PC-3 (cell line): ENCODE measurements at regions not wholly inside any gene's neighbourhood (a gene's known extent, or its start where the extent isn't known, plus 50 kb on each side); places are given as distances from the start of the nearest gene placed in this dataset.

ENCODE experiments used
- ATAC-seq: fragments of 200-7000 bp; cut with Tn5 transposase; 2 replicates; pipeline ENCODE4 v1.9.1; 2020; ENCODE audit warnings: mild to moderate bottlenecking, moderate library complexity
- BruUV-seq: library from RNA; stranded (reverse); fragments of 400-500 nt; replicated peaks from 2 replicates; lab custom pipeline; 2021; lab: Mats Ljungman, UMichigan
- CTCF ChIA-PET: fragments of 300-600 bp; sonication (Branson Sonifier 250); formaldehyde crosslinking; loops from one replicate; lab custom pipeline; 2022; ENCODE audit warnings: antibody characterized with exemption; lab: Charles Lee
- POLR2A ChIA-PET: fragments of 300-600 bp; sonication (Branson Sonifier 250); formaldehyde crosslinking; loops from one replicate; lab custom pipeline; 2022; ENCODE audit warnings: antibody characterized with exemption; ENCODE audit not compliant: unreplicated experiment; lab: Charles Lee
- DNase-seq: peaks from one replicate; pipeline ENCODE4 v3.0.0-alpha.2; 2015
- H2AFZ ChIP-seq: fragments of 300-600 bp; sonication (generic); 2 replicates; pipeline ENCODE4 v1.6.0; 2016; ENCODE audit warnings: antibody characterized with exemption, low read length
- H3F3A ChIP-seq: fragments of 300-600 bp; sonication (generic); one replicate; pipeline ENCODE4 v1.6.0; 2017; ENCODE audit warnings: antibody characterized with exemption, low read length, control low read depth, mild to moderate bottlenecking; ENCODE audit not compliant: unreplicated experiment
- H3K27ac ChIP-seq: fragments of 300-600 bp; sonication (generic); 2 replicates; pipeline ENCODE4 v1.5.1; 2016; ENCODE audit warnings: mild to moderate bottlenecking, low read length
- H3K27me3 ChIP-seq: fragments of 300-600 bp; sonication (generic); 2 replicates; pipeline ENCODE4 v1.6.1; 2016; ENCODE audit warnings: low read length, mixed read lengths
- H3K36me3 ChIP-seq: fragments of 300-600 bp; sonication (generic); 2 replicates; pipeline ENCODE4 v1.6.1; 2016; ENCODE audit warnings: low read depth, mixed run types, low read length, mixed read lengths
- H3K4me1 ChIP-seq: fragments of 300-600 bp; sonication (generic); 2 replicates; pipeline ENCODE4 v1.5.1; 2016; ENCODE audit warnings: low read length; ENCODE audit not compliant: insufficient read depth
- H3K4me2 ChIP-seq: fragments of 300-600 bp; sonication (generic); 2 replicates; pipeline ENCODE4 v1.6.0; 2016; ENCODE audit warnings: low read length
- H3K4me3 ChIP-seq: fragments of 300-600 bp; sonication (generic); 2 replicates; pipeline ENCODE4 v1.5.1; 2016; ENCODE audit warnings: mild to moderate bottlenecking, low read length, mixed read lengths
- H3K79me2 ChIP-seq: fragments of 300-600 bp; sonication (generic); 2 replicates; pipeline ENCODE4 v1.6.1; 2017; ENCODE audit warnings: low read length, mixed read lengths
- H3K9ac ChIP-seq: fragments of 300-600 bp; sonication (generic); 2 replicates; pipeline ENCODE4 v1.6.0; 2016; ENCODE audit warnings: mild to moderate bottlenecking, low read length
- H3K9me2 ChIP-seq: fragments of 300-600 bp; sonication (generic); replicated peaks from 2 replicates; pipeline ENCODE4 v1.6.1; 2016; ENCODE audit warnings: mixed run types, low read length, mixed read lengths
- H3K9me3 ChIP-seq: fragments of 300-600 bp; sonication (generic); 2 replicates; pipeline ENCODE4 v1.6.1; 2016; ENCODE audit warnings: low read length, mixed read lengths
- H4K20me1 ChIP-seq: fragments of 300-600 bp; sonication (generic); 2 replicates; pipeline ENCODE4 v1.6.1; 2016; ENCODE audit warnings: low read length, mixed read lengths
- CTCF ChIP-seq: fragments of 300-600 bp; sonication (generic); conservative IDR thresholded peaks from 2 replicates; pipeline ENCODE4 v1.5.1; 2017; ENCODE audit warnings: antibody characterized with exemption, low read depth, mild to moderate bottlenecking, low read length
- EZH2 ChIP-seq: fragments of 300-600 bp; sonication (generic); IDR thresholded peaks from one replicate; pipeline ENCODE4 v1.6.1; 2017; ENCODE audit warnings: antibody characterized with exemption, mild to moderate bottlenecking, low read length; ENCODE audit not compliant: unreplicated experiment
- EZH2phosphoT487 ChIP-seq: fragments of 300-600 bp; sonication (generic); IDR thresholded peaks from 2 replicates; pipeline ENCODE4 v1.6.1; 2018; ENCODE audit warnings: mild to moderate bottlenecking, antibody characterized with exemption, low read length, borderline replicate concordance
- intact Hi-C: fragments of 100-400 bp; cut with micrococcal nuclease; formaldehyde crosslinking; loops from 2 replicates; pipeline ENCODE4 v1.9.0; 2023

- DNase-seq (no peak), ATAC-seq (no peak)
- no peak overlapping the region for H3K27ac ChIP-seq
- H3K4me1 ChIP-seq: peaks cover 8% of the 10 kb centered on the region
- H3K79me2 ChIP-seq: no peaks in the 10 kb centered on the region
- intact Hi-C loops: no loop called here
- TF ChIP-seq CTCF (no peak), EZH2phosphoT487 (no peak), EZH2 (no peak)
- H2AFZ ChIP-seq: no peak overlapping the region
- H3K4me2 ChIP-seq: no peak overlapping the region
- no peaks in the 10 kb centered on the region for H3F3A ChIP-seq
- no peaks in the 10 kb centered on the region for H3K36me3 ChIP-seq
- no TSS peak for BruUV-seq
- no peaks in the 10 kb centered on the region for H4K20me1 ChIP-seq
- ChIA-PET CTCF (no interaction called here), POLR2A (no interaction called here)
- no peak overlapping the region for H3K4me3 ChIP-seq
- H3K9ac ChIP-seq: no peak overlapping the region
- no peaks in the 10 kb centered on the region for H3K27me3 ChIP-seq
- no peaks in the 10 kb centered on the region for H3K9me2 ChIP-seq
- H3K9me3 ChIP-seq: no peaks in the 10 kb centered on the region
These were observed 74.0 kb upstream of the PITX1 start for GRCh38 chr5:135107986-135108385.

- intact Hi-C loops: no loop called here
- CTCF ChIA-PET: no interaction called here
These were observed 72.8 kb upstream of the PITX1 start for GRCh38 chr5:135106610-135107471.

More at GRCh38 chr5:135106610-135107471, 72.8 kb upstream of the PITX1 start:
- no peak overlapping the region for H3K9ac ChIP-seq
- no peak for ATAC-seq
- H3K9me3 ChIP-seq: no peaks in the 10 kb centered on the region
- no peak for DNase-seq
- H4K20me1 ChIP-seq: no peaks in the 10 kb centered on the region
- no TSS peak for BruUV-seq
- no peak overlapping the region for H3K4me3 ChIP-seq
- POLR2A ChIA-PET: interaction anchor here (0.5 kb wide), 1 partner anchor 17 kb away, joined by 4 read pairs; no protein-coding TSS in a partner anchor
- H3K79me2 ChIP-seq: no peaks in the 10 kb centered on the region
- TF ChIP-seq CTCF: no peak
- no peak for TF ChIP-seq EZH2phosphoT487
- TF ChIP-seq EZH2: no peak
- no peak overlapping the region for H3K4me2 ChIP-seq
- no peaks in the 10 kb centered on the region for H3K9me2 ChIP-seq
- H2AFZ ChIP-seq: no peak overlapping the region
- H3K4me1 ChIP-seq: peaks cover 8% of the 10 kb centered on the region
- no peaks in the 10 kb centered on the region for H3K36me3 ChIP-seq
- no peaks in the 10 kb centered on the region for H3F3A ChIP-seq
- no peak overlapping the region for H3K27ac ChIP-seq
- H3K27me3 ChIP-seq: no peaks in the 10 kb centered on the region
